Fibroblast of lung (primary cell): ENCODE measurements at regions not wholly inside any gene's neighbourhood (a gene's known extent, or its start where the extent isn't known, plus 50 kb on each side); places are given as distances from the start of the nearest gene placed in this dataset.
A peak's percentile ranks its signal among the peaks of the same experiment; 100 is the strongest.

Experiments
- DNase-seq, 2 donors: peaks; one replicate each; pipeline versions ENCODE4 v3.0.0 to v3.0.0-alpha.2; 2010; ENCODE audit warnings: low read depth in 2 of 2
- H2AFZ ChIP-seq: 2 replicates; pipeline ENCODE4 v1.5.1; 2012; ENCODE audit warnings: low read length, control low read depth, inconsistent platforms
- H3K27ac ChIP-seq: 2 replicates; pipeline ENCODE4 v1.5.1; 2011; ENCODE audit warnings: low read length, control low read depth; ENCODE audit not compliant: insufficient read depth
- H3K27me3 ChIP-seq: 2 replicates; pipeline ENCODE4 v1.5.1; 2011; ENCODE audit warnings: mild to moderate bottlenecking, low read length; ENCODE audit not compliant: control insufficient read depth, insufficient read depth
- H3K36me3 ChIP-seq: 2 replicates; pipeline ENCODE4 v1.5.1; 2011; ENCODE audit warnings: low read length; ENCODE audit not compliant: control insufficient read depth, insufficient read depth
- H3K4me1 ChIP-seq: 2 replicates; pipeline ENCODE4 v1.5.1; 2011; ENCODE audit warnings: low read length; ENCODE audit not compliant: control insufficient read depth, insufficient read depth; ENCODE audit errors: extremely low read depth
- H3K4me2 ChIP-seq: 2 replicates; pipeline ENCODE4 v1.5.1; 2011; ENCODE audit warnings: low read length, control low read depth; ENCODE audit not compliant: insufficient read depth; ENCODE audit errors: extremely low read depth
- H3K4me3 ChIP-seq, 4 experiments: fragments of 200-600 bp in 1 of 4; sonication (generic) in 1 of 4; replicated peaks in 1 of 4; 2 replicates each; pipeline ENCODE4 v1.5.1; 2011 to 2016; ENCODE audit warnings: low read length in 4 of 4, low read depth in 3 of 4, mild to moderate bottlenecking in 3 of 4, control low read depth in 2 of 4, inconsistent platforms in 1 of 4, mixed read lengths in 1 of 4; ENCODE audit not compliant: insufficient read depth in 1 of 4; ENCODE audit errors: control extremely low read depth in 1 of 4
- H3K79me2 ChIP-seq: 2 replicates; pipeline ENCODE4 v1.5.1; 2012; ENCODE audit warnings: mild to moderate bottlenecking, low read length, inconsistent platforms; ENCODE audit not compliant: control insufficient read depth, insufficient read depth
- H3K9ac ChIP-seq: 2 replicates; pipeline ENCODE4 v1.5.1; 2011; ENCODE audit warnings: mild to moderate bottlenecking, low read length, control low read depth; ENCODE audit not compliant: insufficient read depth
- H3K9me3 ChIP-seq: 2 replicates; pipeline ENCODE4 v1.5.1; 2012; ENCODE audit warnings: low read depth, low read length; ENCODE audit not compliant: control insufficient read depth, insufficient read depth
- H4K20me1 ChIP-seq: 2 replicates; pipeline ENCODE4 v1.5.1; 2011; ENCODE audit warnings: low read length; ENCODE audit not compliant: control insufficient read depth, insufficient read depth; ENCODE audit errors: extremely low read depth
- EZH2 ChIP-seq: IDR thresholded peaks from 2 replicates; pipeline ENCODE4 v1.5.1; 2012; ENCODE audit warnings: low read length, control low read depth, mild to moderate bottlenecking; ENCODE audit errors: missing control alignments
- TF ChIP-seq, protein P1 (sequence below), 2 donors: IDR thresholded peaks in 1 of 2; conservative IDR thresholded peaks in 1 of 2; 1 replicate in 1 of 2; 2 replicates in 1 of 2; pipeline ENCODE4 v1.5.1; 2011 to 2012; ENCODE audit warnings: low read length in 2 of 2, control low read depth in 1 of 2, inconsistent platforms in 1 of 2, low read depth in 1 of 2, mild to moderate bottlenecking in 1 of 2

DNA sequence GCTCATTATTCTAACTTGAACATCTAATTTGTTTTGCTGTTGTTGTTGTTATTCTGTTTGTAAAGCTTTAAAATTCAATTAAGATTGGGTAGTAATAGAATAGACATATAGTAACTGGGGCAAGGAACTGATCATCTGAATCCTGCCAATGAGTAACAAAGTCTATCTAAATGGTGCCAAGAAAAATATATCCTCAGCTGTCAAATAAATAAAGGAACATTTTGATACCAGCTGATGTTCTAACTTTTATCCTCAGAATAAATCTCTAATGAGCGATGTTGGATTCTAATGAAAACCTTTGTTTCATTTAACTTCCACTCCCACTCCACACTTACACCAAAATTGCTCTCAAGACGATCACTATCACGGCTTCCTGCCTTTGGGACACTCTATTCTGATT is 210.9 kb downstream of the TINAG start:
- no peak overlapping the region for H3K9ac ChIP-seq
- H2AFZ ChIP-seq = no peak overlapping the region
- H3K4me2 ChIP-seq = no peak overlapping the region
- H3K27ac ChIP-seq = no peak overlapping the region
- TF ChIP-seq EZH2 = no peak
- TF ChIP-seq, protein P1, sequence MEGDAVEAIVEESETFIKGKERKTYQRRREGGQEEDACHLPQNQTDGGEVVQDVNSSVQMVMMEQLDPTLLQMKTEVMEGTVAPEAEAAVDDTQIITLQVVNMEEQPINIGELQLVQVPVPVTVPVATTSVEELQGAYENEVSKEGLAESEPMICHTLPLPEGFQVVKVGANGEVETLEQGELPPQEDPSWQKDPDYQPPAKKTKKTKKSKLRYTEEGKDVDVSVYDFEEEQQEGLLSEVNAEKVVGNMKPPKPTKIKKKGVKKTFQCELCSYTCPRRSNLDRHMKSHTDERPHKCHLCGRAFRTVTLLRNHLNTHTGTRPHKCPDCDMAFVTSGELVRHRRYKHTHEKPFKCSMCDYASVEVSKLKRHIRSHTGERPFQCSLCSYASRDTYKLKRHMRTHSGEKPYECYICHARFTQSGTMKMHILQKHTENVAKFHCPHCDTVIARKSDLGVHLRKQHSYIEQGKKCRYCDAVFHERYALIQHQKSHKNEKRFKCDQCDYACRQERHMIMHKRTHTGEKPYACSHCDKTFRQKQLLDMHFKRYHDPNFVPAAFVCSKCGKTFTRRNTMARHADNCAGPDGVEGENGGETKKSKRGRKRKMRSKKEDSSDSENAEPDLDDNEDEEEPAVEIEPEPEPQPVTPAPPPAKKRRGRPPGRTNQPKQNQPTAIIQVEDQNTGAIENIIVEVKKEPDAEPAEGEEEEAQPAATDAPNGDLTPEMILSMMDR (conservative IDR thresholded peaks at IDR 0.05 in 1 of 2, IDR thresholded peaks at IDR 0.05 in 1 of 2; ENCODE audit: low read depth in 1 of 2, low read length in 2 of 2) = no peak
- no peaks in the 10 kb centered on the region for H3K36me3 ChIP-seq
- no peaks in the 10 kb centered on the region for H3K4me1 ChIP-seq
- no peak overlapping the region for H3K4me3 ChIP-seq
- no peaks in the 10 kb centered on the region for H3K79me2 ChIP-seq
- peak in 1 of 2 donors; percentile 9 for DNase-seq
- H3K27me3 ChIP-seq = no peaks in the 10 kb centered on the region
- H4K20me1 ChIP-seq = no peaks in the 10 kb centered on the region
- no peaks in the 10 kb centered on the region for H3K9me3 ChIP-seq

DNA sequence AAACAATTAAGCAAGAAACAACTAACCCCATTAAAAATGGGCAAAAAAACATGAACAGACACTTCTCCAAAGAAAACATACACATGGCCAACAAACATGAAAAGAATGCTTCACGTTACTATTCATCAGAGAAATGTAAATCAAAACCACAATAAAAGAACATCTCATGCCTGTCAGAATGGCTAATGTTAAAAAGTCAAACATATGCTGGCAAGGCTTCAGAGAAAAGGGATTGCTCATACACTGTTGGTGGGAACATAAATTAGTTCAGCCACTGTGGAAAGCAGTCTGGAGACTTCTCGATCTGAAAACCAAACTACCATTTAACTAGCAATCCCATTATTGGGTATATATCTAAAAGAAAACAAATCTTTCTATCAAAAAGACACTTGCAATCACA is 217.5 kb downstream of the TINAG start:
- Histone ChIP-seq H3K79me2 (no peaks in the 10 kb centered on the region), H3K9ac (no peak overlapping the region), H3K4me3 (no peak overlapping the region), H3K9me3 (no peaks in the 10 kb centered on the region), H3K4me2 (no peak overlapping the region), H3K36me3 (no peaks in the 10 kb centered on the region), H3K4me1 (no peaks in the 10 kb centered on the region), H4K20me1 (no peaks in the 10 kb centered on the region), H2AFZ (no peak overlapping the region), H3K27ac (no peak overlapping the region), H3K27me3 (no peaks in the 10 kb centered on the region)
- DNase-seq = peak; percentile 48 to 86
- no peak for TF ChIP-seq EZH2
- TF ChIP-seq, protein P1 (conservative IDR thresholded peaks at IDR 0.05 in 1 of 2, IDR thresholded peaks at IDR 0.05 in 1 of 2; ENCODE audit: low read depth in 1 of 2, low read length in 2 of 2) = no peak

DNA sequence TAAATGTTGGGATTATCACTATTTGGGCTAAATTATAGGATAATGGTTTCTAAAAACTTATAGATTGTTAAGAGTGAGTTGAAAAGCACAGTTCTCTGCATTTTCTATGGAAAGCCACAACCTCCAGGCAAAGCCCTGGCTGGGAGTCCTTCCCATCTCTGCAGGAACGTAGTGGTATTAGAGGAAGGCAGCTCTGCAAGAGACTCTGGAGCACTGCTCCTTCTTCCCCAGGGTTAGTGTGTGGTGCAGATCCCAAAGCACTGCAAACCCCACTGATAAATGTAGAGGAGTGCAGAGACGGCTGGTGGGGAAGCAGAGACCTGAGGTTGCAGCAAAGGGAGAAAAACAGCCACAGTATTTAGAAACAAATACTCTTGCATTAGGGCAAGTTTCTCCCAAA is 225.3 kb downstream of the TINAG start:
- Histone ChIP-seq H2AFZ (no peak overlapping the region), H3K4me1 (no peaks in the 10 kb centered on the region), H3K79me2 (no peaks in the 10 kb centered on the region), H3K36me3 (no peaks in the 10 kb centered on the region), H3K4me2 (no peak overlapping the region), H3K9me3 (no peaks in the 10 kb centered on the region), H3K27me3 (no peaks in the 10 kb centered on the region), H3K9ac (no peak overlapping the region), H4K20me1 (no peaks in the 10 kb centered on the region), H3K27ac (no peak overlapping the region), H3K4me3 (no peak overlapping the region)
- DNase-seq = no peak
- TF ChIP-seq, protein P1 (conservative IDR thresholded peaks at IDR 0.05 in 1 of 2, IDR thresholded peaks at IDR 0.05 in 1 of 2; ENCODE audit: low read depth in 1 of 2, low read length in 2 of 2) = no peak
- no peak for TF ChIP-seq EZH2
